ENCODE measurements at regions not wholly inside any gene's neighbourhood (a gene's known extent, or its start where the extent isn't known, plus 50 kb on each side); places are given as distances from the start of the nearest gene placed in this dataset.

- TF ChIP-seq, protein P1, sequence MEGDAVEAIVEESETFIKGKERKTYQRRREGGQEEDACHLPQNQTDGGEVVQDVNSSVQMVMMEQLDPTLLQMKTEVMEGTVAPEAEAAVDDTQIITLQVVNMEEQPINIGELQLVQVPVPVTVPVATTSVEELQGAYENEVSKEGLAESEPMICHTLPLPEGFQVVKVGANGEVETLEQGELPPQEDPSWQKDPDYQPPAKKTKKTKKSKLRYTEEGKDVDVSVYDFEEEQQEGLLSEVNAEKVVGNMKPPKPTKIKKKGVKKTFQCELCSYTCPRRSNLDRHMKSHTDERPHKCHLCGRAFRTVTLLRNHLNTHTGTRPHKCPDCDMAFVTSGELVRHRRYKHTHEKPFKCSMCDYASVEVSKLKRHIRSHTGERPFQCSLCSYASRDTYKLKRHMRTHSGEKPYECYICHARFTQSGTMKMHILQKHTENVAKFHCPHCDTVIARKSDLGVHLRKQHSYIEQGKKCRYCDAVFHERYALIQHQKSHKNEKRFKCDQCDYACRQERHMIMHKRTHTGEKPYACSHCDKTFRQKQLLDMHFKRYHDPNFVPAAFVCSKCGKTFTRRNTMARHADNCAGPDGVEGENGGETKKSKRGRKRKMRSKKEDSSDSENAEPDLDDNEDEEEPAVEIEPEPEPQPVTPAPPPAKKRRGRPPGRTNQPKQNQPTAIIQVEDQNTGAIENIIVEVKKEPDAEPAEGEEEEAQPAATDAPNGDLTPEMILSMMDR (IDR thresholded peaks at IDR 0.05), result no peak
- no peak for TF ChIP-seq POLR2A (IDR thresholded peaks at IDR 0.05)
Measured at GRCh38 chr1:56430141-56430839, 149.1 kb downstream of the PLPP3 start.
